ENCODE measurements at regions not wholly inside any gene's neighbourhood (a gene's known extent, or its start where the extent isn't known, plus 50 kb on each side); places are given as distances from the start of the nearest gene placed in this dataset.

DNA sequence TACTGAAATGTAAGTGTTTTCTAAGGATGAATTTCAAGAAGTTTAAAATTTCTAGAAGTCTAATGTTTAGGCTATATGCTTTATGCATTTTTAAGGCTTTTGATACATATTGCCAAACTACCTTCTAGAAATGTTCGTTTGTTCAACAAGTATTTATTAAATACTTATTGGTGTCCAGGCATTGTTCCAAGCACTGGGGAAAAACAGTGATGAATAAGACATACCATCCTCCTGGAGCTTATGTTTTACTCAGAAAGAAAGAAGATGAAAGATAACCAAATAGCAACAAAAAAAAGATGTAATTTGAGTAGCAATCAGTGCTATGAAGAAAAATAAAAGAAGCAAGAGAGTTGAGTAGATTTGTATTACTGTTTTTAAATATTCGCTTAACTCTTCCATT is 692.9 kb downstream of the SLC4A3 start:
- TF ChIP-seq CTCF (IDR thresholded peaks at IDR 0.05) (no peak), ZFX (IDR thresholded peaks at IDR 0.05; ENCODE audit: borderline replicate concordance) (no peak)

Data from 22Rv1 (cell line).